OCI-LY1 (cell line): ENCODE measurements at regions not wholly inside any gene's neighbourhood (a gene's known extent, or its start where the extent isn't known, plus 50 kb on each side); places are given as distances from the start of the nearest gene placed in this dataset.

Experiments used
- H2AFZ ChIP-seq: fragments of 200-600 bp; sonication (generic), shearing (Covaris generic); 2 replicates; pipeline ENCODE4 v1.6.0; 2014; ENCODE audit warnings: antibody characterized with exemption, mild to moderate bottlenecking, low read length
- H3F3A ChIP-seq: fragments of 200-600 bp; sonication (generic), shearing (Covaris generic); 2 replicates; pipeline ENCODE4 v1.6.0; 2014; ENCODE audit warnings: mild to moderate bottlenecking, antibody characterized with exemption, low read length, moderate library complexity; ENCODE audit not compliant: insufficient read depth
- H3K27ac ChIP-seq: fragments of 200-600 bp; sonication (generic); 2 replicates; pipeline ENCODE4 v1.5.1; 2014; ENCODE audit warnings: low read length, mixed run types, mild to moderate bottlenecking, low read depth; ENCODE audit not compliant: poor library complexity, severe bottlenecking
- H3K27me3 ChIP-seq: fragments of 200-600 bp; sonication (generic); 2 replicates; pipeline ENCODE4 v1.6.0; 2014; ENCODE audit warnings: antibody characterized with exemption, mild to moderate bottlenecking, low read length, moderate library complexity; ENCODE audit not compliant: insufficient read depth
- H3K36me3 ChIP-seq: fragments of 200-600 bp; sonication (generic); 2 replicates; pipeline ENCODE4 v1.6.1; 2014; ENCODE audit warnings: mild to moderate bottlenecking, antibody characterized with exemption, low read length, moderate library complexity, mixed read lengths; ENCODE audit not compliant: insufficient read depth
- H3K4me1 ChIP-seq: fragments of 200-600 bp; sonication (generic); 2 replicates; pipeline ENCODE4 v1.5.1; 2014; ENCODE audit warnings: mild to moderate bottlenecking, low read length, moderate library complexity; ENCODE audit not compliant: insufficient read depth, severe bottlenecking
- H3K4me2 ChIP-seq: fragments of 200-600 bp; sonication (generic), shearing (Covaris generic); 2 replicates; pipeline ENCODE4 v1.6.1; 2014; ENCODE audit warnings: low read length
- H3K4me3 ChIP-seq: fragments of 200-600 bp; sonication (generic); 2 replicates; pipeline ENCODE4 v1.5.1; 2014; ENCODE audit warnings: low read length, low read depth, mild to moderate bottlenecking, mixed read lengths; ENCODE audit not compliant: poor library complexity, severe bottlenecking
- H3K79me2 ChIP-seq: fragments of 200-600 bp; shearing (Covaris generic); 2 replicates; pipeline ENCODE4 v1.6.1; 2016; ENCODE audit warnings: mixed run types, low read length, mixed read lengths; ENCODE audit not compliant: insufficient read depth
- H3K9ac ChIP-seq: fragments of 200-600 bp; sonication (generic), shearing (Covaris generic); 2 replicates; pipeline ENCODE4 v1.6.1; 2014; ENCODE audit warnings: mild to moderate bottlenecking, low read length, mixed read lengths
- H3K9me2 ChIP-seq: fragments of 200-600 bp; sonication (generic), shearing (Covaris generic); 2 replicates; pipeline ENCODE4 v1.6.1; 2014; ENCODE audit warnings: low read depth, mild to moderate bottlenecking, low read length, mixed read lengths
- H3K9me3 ChIP-seq: fragments of 200-600 bp; shearing (Covaris generic); 2 replicates; pipeline ENCODE4 v1.6.1; 2014; ENCODE audit warnings: low read length, mixed read lengths
- H4K20me1 ChIP-seq: fragments of 200-600 bp; sonication (generic), shearing (Covaris generic); 2 replicates; pipeline ENCODE4 v1.6.0; 2016; ENCODE audit warnings: mild to moderate bottlenecking, low read length; ENCODE audit not compliant: insufficient read depth
- EZH2 ChIP-seq: fragments of 200-600 bp; sonication (generic), shearing (Covaris generic); IDR thresholded peaks from 2 replicates; pipeline ENCODE4 v1.8.0; 2017; ENCODE audit warnings: borderline replicate concordance, mixed run types, mild to moderate bottlenecking, antibody characterized with exemption, low read length, moderate library complexity, mixed read lengths
- TF ChIP-seq, protein P1 (sequence below): fragments of 200-600 bp; sonication (generic), shearing (Covaris generic); IDR thresholded peaks from 2 replicates; pipeline ENCODE4 v1.5.1; 2017; ENCODE audit warnings: mild to moderate bottlenecking, antibody characterized with exemption, low read length, moderate library complexity, mixed read lengths

DNA sequence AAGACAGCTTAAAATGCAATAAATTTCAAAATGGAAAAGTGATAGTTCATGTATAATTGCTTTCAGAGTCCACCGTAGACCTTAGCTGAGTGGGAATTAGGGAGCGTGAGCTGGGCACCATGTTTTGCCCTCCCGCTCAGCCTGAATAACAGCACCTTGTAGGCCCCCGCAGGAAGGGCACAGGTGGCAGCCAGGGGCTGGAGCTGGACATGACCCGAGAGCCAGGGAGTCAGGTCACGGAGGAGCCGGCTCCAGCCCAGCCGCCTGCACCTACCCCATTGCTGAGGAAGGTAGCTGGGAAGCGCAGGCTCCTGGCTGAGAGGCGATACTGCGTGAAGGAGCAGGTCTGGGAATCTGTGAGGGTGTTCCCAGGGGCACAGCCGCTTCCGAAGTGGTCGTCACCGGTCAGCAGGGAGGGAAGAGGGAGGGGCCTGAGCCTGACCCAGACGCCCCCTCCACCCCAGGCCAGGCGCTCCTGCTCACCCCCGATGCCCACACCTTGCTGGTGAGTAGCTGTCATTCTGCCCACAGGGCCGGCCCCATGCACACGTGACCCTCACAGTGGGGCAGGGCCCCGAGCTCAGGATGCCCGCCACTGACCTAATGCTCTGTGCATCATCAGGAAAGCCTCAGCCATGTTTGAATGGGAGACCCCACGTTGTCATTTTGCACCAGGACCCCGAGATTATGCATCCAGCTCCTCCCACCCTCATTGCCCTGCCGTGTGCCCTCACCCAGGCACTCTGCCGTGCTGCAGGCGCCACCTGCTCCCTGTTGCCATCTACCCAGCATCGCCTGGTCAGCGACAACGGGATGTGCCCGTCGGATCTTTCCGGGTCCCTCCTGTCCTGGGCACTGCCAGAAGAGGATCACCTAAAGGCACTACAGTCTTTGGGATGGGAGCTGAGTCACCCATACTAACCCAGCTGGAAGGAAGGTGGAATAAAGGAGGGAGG is 129.2 kb upstream of the TCERG1L start:
- H4K20me1 ChIP-seq = no peaks in the 10 kb centered on the region
- no peaks in the 10 kb centered on the region for H3K9me2 ChIP-seq
- H3K27me3 ChIP-seq = no peaks in the 10 kb centered on the region
- no peak overlapping the region for H3K4me2 ChIP-seq
- H3K36me3 ChIP-seq = no peaks in the 10 kb centered on the region
- no peaks in the 10 kb centered on the region for H3F3A ChIP-seq
- no peak overlapping the region for H3K4me3 ChIP-seq
- no peak overlapping the region for H2AFZ ChIP-seq
- TF ChIP-seq, protein P1, sequence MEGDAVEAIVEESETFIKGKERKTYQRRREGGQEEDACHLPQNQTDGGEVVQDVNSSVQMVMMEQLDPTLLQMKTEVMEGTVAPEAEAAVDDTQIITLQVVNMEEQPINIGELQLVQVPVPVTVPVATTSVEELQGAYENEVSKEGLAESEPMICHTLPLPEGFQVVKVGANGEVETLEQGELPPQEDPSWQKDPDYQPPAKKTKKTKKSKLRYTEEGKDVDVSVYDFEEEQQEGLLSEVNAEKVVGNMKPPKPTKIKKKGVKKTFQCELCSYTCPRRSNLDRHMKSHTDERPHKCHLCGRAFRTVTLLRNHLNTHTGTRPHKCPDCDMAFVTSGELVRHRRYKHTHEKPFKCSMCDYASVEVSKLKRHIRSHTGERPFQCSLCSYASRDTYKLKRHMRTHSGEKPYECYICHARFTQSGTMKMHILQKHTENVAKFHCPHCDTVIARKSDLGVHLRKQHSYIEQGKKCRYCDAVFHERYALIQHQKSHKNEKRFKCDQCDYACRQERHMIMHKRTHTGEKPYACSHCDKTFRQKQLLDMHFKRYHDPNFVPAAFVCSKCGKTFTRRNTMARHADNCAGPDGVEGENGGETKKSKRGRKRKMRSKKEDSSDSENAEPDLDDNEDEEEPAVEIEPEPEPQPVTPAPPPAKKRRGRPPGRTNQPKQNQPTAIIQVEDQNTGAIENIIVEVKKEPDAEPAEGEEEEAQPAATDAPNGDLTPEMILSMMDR = no peak
- no peak for TF ChIP-seq EZH2
- no peaks in the 10 kb centered on the region for H3K4me1 ChIP-seq
- H3K79me2 ChIP-seq = no peaks in the 10 kb centered on the region
- H3K9ac ChIP-seq = no peak overlapping the region
- H3K9me3 ChIP-seq = no peaks in the 10 kb centered on the region
- no peak overlapping the region for H3K27ac ChIP-seq

DNA sequence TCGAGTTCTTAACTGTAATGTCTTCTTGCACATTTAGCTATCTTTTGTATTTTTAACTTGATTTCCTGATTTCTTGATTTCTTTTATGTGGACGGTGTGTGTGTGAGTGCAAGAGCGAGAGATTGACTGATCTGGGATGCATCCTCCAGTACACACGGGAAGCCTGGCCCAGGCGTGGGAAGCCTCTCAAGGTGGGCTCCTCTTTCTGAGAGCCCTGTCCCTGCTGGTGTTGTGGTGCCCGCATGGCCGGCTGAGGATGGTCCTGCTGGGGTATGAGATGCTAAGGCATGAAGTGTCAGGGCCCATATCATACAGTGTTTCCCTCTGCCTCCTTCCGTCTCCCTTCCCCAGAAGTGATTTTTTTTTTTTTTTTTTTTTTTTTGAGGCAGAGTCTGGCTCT is 130.8 kb upstream of the TCERG1L start:
- Histone ChIP-seq H3F3A (no peaks in the 10 kb centered on the region), H3K27me3 (no peaks in the 10 kb centered on the region), H2AFZ (no peak overlapping the region), H3K9me3 (no peaks in the 10 kb centered on the region), H3K79me2 (no peaks in the 10 kb centered on the region), H3K9ac (no peak overlapping the region), H3K36me3 (no peaks in the 10 kb centered on the region), H3K27ac (no peak overlapping the region), H3K4me1 (no peaks in the 10 kb centered on the region), H3K4me3 (no peak overlapping the region), H4K20me1 (no peaks in the 10 kb centered on the region), H3K9me2 (no peaks in the 10 kb centered on the region), H3K4me2 (no peak overlapping the region)
- no peak for TF ChIP-seq EZH2
- TF ChIP-seq, protein P1 = no peak

DNA sequence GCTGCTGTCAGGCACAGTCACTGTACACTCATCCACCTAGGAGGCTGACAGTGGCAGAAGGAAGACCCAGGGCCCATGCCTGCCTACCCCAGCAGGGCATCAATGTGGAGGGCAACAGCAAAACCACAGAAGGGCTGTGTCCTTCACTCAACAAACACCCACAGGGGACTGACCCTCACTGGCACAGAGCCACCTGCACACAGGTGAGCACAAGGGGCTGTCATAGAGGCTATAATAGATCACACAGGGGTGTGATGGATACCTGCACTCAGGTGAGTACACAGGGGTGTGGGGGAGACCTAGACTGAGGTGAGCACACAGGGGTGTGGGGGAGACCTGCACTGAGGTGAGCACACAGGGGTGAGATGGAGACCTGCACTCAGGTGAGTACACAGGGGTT is 132.8 kb upstream of the TCERG1L start:
- Histone ChIP-seq H3K27ac (no peak overlapping the region), H3K4me2 (no peak overlapping the region), H3K4me1 (no peaks in the 10 kb centered on the region), H3K9me3 (no peaks in the 10 kb centered on the region), H3K36me3 (no peaks in the 10 kb centered on the region), H3K27me3 (no peaks in the 10 kb centered on the region), H3K4me3 (no peak overlapping the region), H3F3A (no peaks in the 10 kb centered on the region), H3K9me2 (no peaks in the 10 kb centered on the region), H4K20me1 (no peaks in the 10 kb centered on the region), H3K9ac (no peak overlapping the region), H3K79me2 (no peaks in the 10 kb centered on the region), H2AFZ (no peak overlapping the region)
- no peak for TF ChIP-seq EZH2
- TF ChIP-seq, protein P1 = no peak
